ENCODE measurements at regions not wholly inside any gene's neighbourhood (a gene's known extent, or its start where the extent isn't known, plus 50 kb on each side); places are given as distances from the start of the nearest gene placed in this dataset.

- no peak for DNase-seq
- no peaks in the 10 kb centered on the region for H3K36me3 Mint-ChIP-seq (ENCODE audit: insufficient read depth in 1 of 3, low read depth in 3 of 3)
- no peak overlapping the region for H2AK5ac ChIP-seq (ENCODE audit: insufficient read length, low read length)
- H4K8ac ChIP-seq (replicated peaks; ENCODE audit: insufficient read length, low read depth, low read length) = no peak overlapping the region
- H3K9me3 ChIP-seq (ENCODE audit: control insufficient read depth, low read depth, low read length) = no peaks in the 10 kb centered on the region
- H4K91ac ChIP-seq (ENCODE audit: insufficient read length, low read depth, low read length) = no peak overlapping the region
- H3K23me2 ChIP-seq (ENCODE audit: insufficient read length, low read depth, low read length, poor library complexity, severe bottlenecking) = no peaks in the 10 kb centered on the region
- no peaks in the 10 kb centered on the region for H3K9me3 Mint-ChIP-seq
- no peak overlapping the region for H3K14ac ChIP-seq (ENCODE audit: insufficient read depth, low read length)
- H3K27me3 ChIP-seq (ENCODE audit: insufficient read depth, low read length) = no peaks in the 10 kb centered on the region
- H4K5ac ChIP-seq (ENCODE audit: insufficient read length, low read depth, low read length) = no peak overlapping the region
- H3K9ac ChIP-seq (ENCODE audit: extremely low read depth, insufficient read length, low read length) = no peak overlapping the region
- no peaks in the 10 kb centered on the region for H4K20me1 ChIP-seq (ENCODE audit: control insufficient read depth, insufficient read depth, insufficient read length)
- H3K18ac ChIP-seq (ENCODE audit: insufficient read length, low read depth, low read length) = no peak overlapping the region
- H3K27me3 Mint-ChIP-seq (ENCODE audit: low read depth) = no peaks in the 10 kb centered on the region; the same call in 1 of the 2 replicates
- H3K4me3 Mint-ChIP-seq = no peak overlapping the region
- no peak overlapping the region for H2BK12ac ChIP-seq (ENCODE audit: insufficient read length, low read depth, low read length)
- no peak overlapping the region for H3T11ph ChIP-seq (ENCODE audit: low read length)
- H3K79me2 ChIP-seq (ENCODE audit: insufficient read depth, low read length) = no peaks in the 10 kb centered on the region
- no peak overlapping the region for H3K27ac Mint-ChIP-seq
- H2BK120ac ChIP-seq (ENCODE audit: low read depth, low read length, poor library complexity, severe bottlenecking) = no peak overlapping the region
- H3K4ac ChIP-seq (ENCODE audit: low read depth, low read length) = no peak overlapping the region
- H2BK15ac ChIP-seq (ENCODE audit: low read depth, low read length) = no peak overlapping the region
- no peak overlapping the region for H2BK5ac ChIP-seq (ENCODE audit: insufficient read length, low read length)
- H2AFZ ChIP-seq (ENCODE audit: low read length) = no peak overlapping the region
- H2BK20ac ChIP-seq (ENCODE audit: low read depth, low read length, poor library complexity, severe bottlenecking) = no peak overlapping the region
- peaks cover 17 to 25% of the 10 kb centered on the region in 2 experiments for H3K4me1 Mint-ChIP-seq
- H3K79me1 ChIP-seq (ENCODE audit: insufficient read depth, low read depth, low read length, poor library complexity, severe bottlenecking) = no peaks in the 10 kb centered on the region
- no peaks in the 10 kb centered on the region for H3K4me1 ChIP-seq (ENCODE audit: insufficient read depth, low read length)
- no peak overlapping the region for H3K27ac ChIP-seq (ENCODE audit: insufficient read length, low read depth, low read length)
- no peak overlapping the region for H3K56ac ChIP-seq (ENCODE audit: insufficient read length, low read depth, low read length)
- no peak for TF ChIP-seq CTCF (conservative IDR thresholded peaks at IDR 0.05)
- H3K23ac ChIP-seq (ENCODE audit: insufficient read length, low read depth, low read length) = no peak overlapping the region
- no peak overlapping the region for H3K4me2 ChIP-seq (ENCODE audit: insufficient read depth, insufficient read length, low read length)
Observed at GRCh38 chr5:115429345-115429940, 115.1 kb downstream of the FEM1C start.
